ENCODE measurements at regions not wholly inside any gene's neighbourhood (a gene's known extent, or its start where the extent isn't known, plus 50 kb on each side); places are given as distances from the start of the nearest gene placed in this dataset.

DNA sequence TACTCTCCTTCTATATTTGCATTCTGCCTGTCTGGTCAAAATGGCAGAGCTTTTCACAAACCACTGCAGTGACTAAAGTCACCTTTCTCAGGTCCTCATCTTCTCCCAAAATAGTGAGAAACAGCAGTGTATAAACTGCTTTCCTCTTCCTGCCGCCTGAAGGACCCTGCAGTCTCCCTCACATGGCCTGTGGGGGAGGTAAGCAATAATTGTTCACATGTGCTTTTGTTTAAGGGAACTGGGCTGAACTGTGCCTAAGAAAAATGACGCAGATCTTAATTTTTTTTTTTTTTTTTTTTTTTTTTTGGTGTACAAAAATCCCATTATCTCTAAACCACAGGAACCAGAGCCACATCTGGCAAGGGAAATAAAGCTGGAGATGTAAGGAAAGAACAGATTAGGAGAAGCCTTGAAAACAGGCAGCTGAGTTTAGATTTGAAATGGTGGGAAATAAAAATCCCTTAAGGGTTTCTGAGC lies 131.7 kb upstream of the VLDLR start:
- Histone ChIP-seq H3K27me3 (ENCODE audit: low read depth, low read length) (no peaks in the 10 kb centered on the region), H3K27ac (ENCODE audit: low read length) (no peak overlapping the region), H3K9ac (ENCODE audit: low read length) (no peak overlapping the region), H3K79me2 (ENCODE audit: low read length) (no peaks in the 10 kb centered on the region), H4K20me1 (ENCODE audit: insufficient read depth, low read length) (no peaks in the 10 kb centered on the region), H3K4me1 (ENCODE audit: low read length) (no peaks in the 10 kb centered on the region), H2AFZ (ENCODE audit: low read depth, low read length) (no peak overlapping the region), H3K9me3 (ENCODE audit: insufficient read depth, low read length) (no peaks in the 10 kb centered on the region), H3K36me3 (replicated peaks; ENCODE audit: low read depth, low read length) (no peaks in the 10 kb centered on the region), H3K4me3 (ENCODE audit: low read length) (no peak overlapping the region), H3K4me2 (ENCODE audit: low read length) (no peak overlapping the region)
- TF ChIP-seq EZH2phosphoT487 (IDR thresholded peaks at IDR 0.05; ENCODE audit: low read depth): no peak
- TF ChIP-seq, protein P1, sequence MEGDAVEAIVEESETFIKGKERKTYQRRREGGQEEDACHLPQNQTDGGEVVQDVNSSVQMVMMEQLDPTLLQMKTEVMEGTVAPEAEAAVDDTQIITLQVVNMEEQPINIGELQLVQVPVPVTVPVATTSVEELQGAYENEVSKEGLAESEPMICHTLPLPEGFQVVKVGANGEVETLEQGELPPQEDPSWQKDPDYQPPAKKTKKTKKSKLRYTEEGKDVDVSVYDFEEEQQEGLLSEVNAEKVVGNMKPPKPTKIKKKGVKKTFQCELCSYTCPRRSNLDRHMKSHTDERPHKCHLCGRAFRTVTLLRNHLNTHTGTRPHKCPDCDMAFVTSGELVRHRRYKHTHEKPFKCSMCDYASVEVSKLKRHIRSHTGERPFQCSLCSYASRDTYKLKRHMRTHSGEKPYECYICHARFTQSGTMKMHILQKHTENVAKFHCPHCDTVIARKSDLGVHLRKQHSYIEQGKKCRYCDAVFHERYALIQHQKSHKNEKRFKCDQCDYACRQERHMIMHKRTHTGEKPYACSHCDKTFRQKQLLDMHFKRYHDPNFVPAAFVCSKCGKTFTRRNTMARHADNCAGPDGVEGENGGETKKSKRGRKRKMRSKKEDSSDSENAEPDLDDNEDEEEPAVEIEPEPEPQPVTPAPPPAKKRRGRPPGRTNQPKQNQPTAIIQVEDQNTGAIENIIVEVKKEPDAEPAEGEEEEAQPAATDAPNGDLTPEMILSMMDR (IDR thresholded peaks at IDR 0.05; ENCODE audit: low read depth, low read length): no peak

DNA sequence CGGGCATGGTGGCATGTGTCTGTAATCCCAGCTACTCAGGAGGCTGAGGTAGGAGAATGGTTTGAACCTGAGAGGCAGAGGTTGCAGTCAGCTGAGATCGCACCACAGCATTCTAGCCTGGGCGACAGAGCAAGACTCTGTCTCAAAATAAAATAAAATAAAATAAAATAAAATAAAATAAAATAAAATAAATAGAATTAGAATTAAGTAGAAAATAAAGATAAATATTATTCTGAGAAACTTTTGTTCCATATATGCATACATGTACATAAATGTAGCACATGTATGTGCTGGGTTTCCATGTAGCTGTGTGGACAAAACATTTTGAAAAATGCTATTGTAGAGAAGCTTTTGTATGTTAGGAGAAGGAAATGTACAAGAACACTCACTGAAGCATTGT lies 129.4 kb upstream of the VLDLR start:
- Histone ChIP-seq H3K9me3 (ENCODE audit: insufficient read depth, low read length) (no peaks in the 10 kb centered on the region), H2AFZ (ENCODE audit: low read depth, low read length) (no peak overlapping the region), H3K27ac (ENCODE audit: low read length) (no peak overlapping the region), H3K9ac (ENCODE audit: low read length) (no peak overlapping the region), H3K79me2 (ENCODE audit: low read length) (no peaks in the 10 kb centered on the region), H3K4me3 (ENCODE audit: low read length) (no peak overlapping the region), H3K4me2 (ENCODE audit: low read length) (no peak overlapping the region), H3K4me1 (ENCODE audit: low read length) (no peaks in the 10 kb centered on the region), H3K27me3 (ENCODE audit: low read depth, low read length) (no peaks in the 10 kb centered on the region), H4K20me1 (ENCODE audit: insufficient read depth, low read length) (no peaks in the 10 kb centered on the region), H3K36me3 (replicated peaks; ENCODE audit: low read depth, low read length) (no peaks in the 10 kb centered on the region)
- TF ChIP-seq EZH2phosphoT487 (IDR thresholded peaks at IDR 0.05; ENCODE audit: low read depth): no peak
- TF ChIP-seq, protein P1 (IDR thresholded peaks at IDR 0.05; ENCODE audit: low read depth, low read length): no peak

DNA sequence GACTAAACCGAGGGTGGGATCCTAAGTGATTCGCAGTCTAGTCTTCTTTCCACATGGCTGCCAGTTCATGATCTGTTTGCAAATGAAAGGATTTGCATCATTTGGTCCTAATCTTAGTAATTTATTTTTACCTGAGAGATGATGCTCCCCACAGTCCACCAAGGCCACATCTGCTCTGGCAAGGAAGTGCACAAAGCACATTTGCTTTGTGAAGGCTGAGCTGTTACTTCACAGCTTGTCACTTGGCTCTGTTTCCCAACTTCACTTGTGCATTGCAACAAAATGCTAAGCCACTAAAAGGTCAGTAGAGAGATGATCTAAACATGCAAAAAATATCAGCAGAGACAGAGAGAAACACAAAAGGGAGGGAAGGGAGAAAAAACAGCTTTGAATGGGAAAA lies 128.5 kb upstream of the VLDLR start:
- TF ChIP-seq, protein P1 (IDR thresholded peaks at IDR 0.05; ENCODE audit: low read depth, low read length): no peak
- TF ChIP-seq EZH2phosphoT487 (IDR thresholded peaks at IDR 0.05; ENCODE audit: low read depth): no peak
- no peak overlapping the region for H3K27ac ChIP-seq (ENCODE audit: low read length)
- H3K36me3 ChIP-seq (replicated peaks; ENCODE audit: low read depth, low read length): no peaks in the 10 kb centered on the region
- no peaks in the 10 kb centered on the region for H3K27me3 ChIP-seq (ENCODE audit: low read depth, low read length)
- no peaks in the 10 kb centered on the region for H4K20me1 ChIP-seq (ENCODE audit: insufficient read depth, low read length)
- H3K9ac ChIP-seq (ENCODE audit: low read length): no peak overlapping the region
- no peak overlapping the region for H3K4me2 ChIP-seq (ENCODE audit: low read length)
- H3K9me3 ChIP-seq (ENCODE audit: insufficient read depth, low read length): no peaks in the 10 kb centered on the region
- no peaks in the 10 kb centered on the region for H3K79me2 ChIP-seq (ENCODE audit: low read length)
- H2AFZ ChIP-seq (ENCODE audit: low read depth, low read length): no peak overlapping the region
- H3K4me1 ChIP-seq (ENCODE audit: low read length): no peaks in the 10 kb centered on the region
- no peak overlapping the region for H3K4me3 ChIP-seq (ENCODE audit: low read length)

DNA sequence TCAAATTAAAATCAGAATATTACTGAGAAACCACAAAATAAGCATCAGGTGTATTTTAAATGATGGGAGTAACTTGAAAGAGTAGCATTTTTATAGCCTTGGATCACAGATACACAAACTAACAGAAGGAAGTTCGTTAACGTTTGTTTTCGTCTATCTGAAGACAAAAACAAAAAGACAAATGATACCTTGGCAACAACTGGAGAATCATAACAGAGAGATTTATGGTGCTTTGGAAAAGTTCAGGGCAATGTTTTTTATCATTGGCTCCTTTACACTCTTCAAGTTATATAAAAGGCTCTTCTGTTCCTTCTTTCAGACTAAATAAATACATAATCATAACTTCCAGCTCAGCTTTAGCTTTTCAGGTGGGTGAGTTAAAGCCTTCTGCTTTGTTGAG lies 128.1 kb upstream of the VLDLR start:
- TF ChIP-seq, protein P1 (IDR thresholded peaks at IDR 0.05; ENCODE audit: low read depth, low read length): no peak
- no peak for TF ChIP-seq EZH2phosphoT487 (IDR thresholded peaks at IDR 0.05; ENCODE audit: low read depth)
- no peaks in the 10 kb centered on the region for H4K20me1 ChIP-seq (ENCODE audit: insufficient read depth, low read length)
- H3K9ac ChIP-seq (ENCODE audit: low read length): no peak overlapping the region
- H3K9me3 ChIP-seq (ENCODE audit: insufficient read depth, low read length): no peaks in the 10 kb centered on the region
- H3K4me1 ChIP-seq (ENCODE audit: low read length): no peaks in the 10 kb centered on the region
- H3K79me2 ChIP-seq (ENCODE audit: low read length): no peaks in the 10 kb centered on the region
- H3K36me3 ChIP-seq (replicated peaks; ENCODE audit: low read depth, low read length): no peaks in the 10 kb centered on the region
- H3K27ac ChIP-seq (ENCODE audit: low read length): no peak overlapping the region
- no peaks in the 10 kb centered on the region for H3K27me3 ChIP-seq (ENCODE audit: low read depth, low read length)
- no peak overlapping the region for H2AFZ ChIP-seq (ENCODE audit: low read depth, low read length)
- H3K4me2 ChIP-seq (ENCODE audit: low read length): no peak overlapping the region
- no peak overlapping the region for H3K4me3 ChIP-seq (ENCODE audit: low read length)

All from OCI-LY3 (cell line).